AG09319 (cell line): ENCODE measurements at regions not wholly inside any gene's neighbourhood (a gene's known extent, or its start where the extent isn't known, plus 50 kb on each side); places are given as distances from the start of the nearest gene placed in this dataset.
"Not testable (repeated sequence)": the region's sequence is repeated elsewhere in the genome, so short reads cannot be mapped to it uniquely, and the experiment has no call there.

ENCODE experiments used
- DNase-seq: peaks from one replicate; pipeline ENCODE4 v3.0.0-alpha.2; 2010; ENCODE audit warnings: low read depth; ENCODE audit errors: extremely low read depth
- TF ChIP-seq, protein P1 (sequence below): IDR thresholded peaks from 2 replicates; pipeline ENCODE4 v1.5.1; 2011; ENCODE audit warnings: low read depth, mild to moderate bottlenecking, inconsistent platforms, low read length, moderate library complexity

DNA sequence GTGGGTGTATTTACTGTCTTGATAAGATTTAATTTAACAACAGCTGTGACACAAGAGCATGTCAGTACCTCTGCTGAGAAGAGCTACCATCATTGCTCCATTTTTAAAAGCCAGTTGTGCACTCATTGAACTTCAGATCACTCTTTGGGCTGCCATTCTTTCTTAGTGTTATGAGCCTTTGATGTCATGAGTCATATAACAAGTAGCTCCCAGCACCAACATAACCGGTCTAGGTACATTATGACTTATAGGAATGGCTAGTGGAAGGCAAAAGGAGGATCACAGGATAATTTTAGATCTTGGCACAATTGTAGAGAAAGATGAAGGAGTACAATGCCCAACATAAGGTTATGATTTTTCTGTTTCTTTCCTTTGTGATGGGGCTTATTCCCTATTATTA lies 170.8 kb upstream of the FBN2 start:
- TF ChIP-seq, protein P1, sequence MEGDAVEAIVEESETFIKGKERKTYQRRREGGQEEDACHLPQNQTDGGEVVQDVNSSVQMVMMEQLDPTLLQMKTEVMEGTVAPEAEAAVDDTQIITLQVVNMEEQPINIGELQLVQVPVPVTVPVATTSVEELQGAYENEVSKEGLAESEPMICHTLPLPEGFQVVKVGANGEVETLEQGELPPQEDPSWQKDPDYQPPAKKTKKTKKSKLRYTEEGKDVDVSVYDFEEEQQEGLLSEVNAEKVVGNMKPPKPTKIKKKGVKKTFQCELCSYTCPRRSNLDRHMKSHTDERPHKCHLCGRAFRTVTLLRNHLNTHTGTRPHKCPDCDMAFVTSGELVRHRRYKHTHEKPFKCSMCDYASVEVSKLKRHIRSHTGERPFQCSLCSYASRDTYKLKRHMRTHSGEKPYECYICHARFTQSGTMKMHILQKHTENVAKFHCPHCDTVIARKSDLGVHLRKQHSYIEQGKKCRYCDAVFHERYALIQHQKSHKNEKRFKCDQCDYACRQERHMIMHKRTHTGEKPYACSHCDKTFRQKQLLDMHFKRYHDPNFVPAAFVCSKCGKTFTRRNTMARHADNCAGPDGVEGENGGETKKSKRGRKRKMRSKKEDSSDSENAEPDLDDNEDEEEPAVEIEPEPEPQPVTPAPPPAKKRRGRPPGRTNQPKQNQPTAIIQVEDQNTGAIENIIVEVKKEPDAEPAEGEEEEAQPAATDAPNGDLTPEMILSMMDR: no peak
- no peak for DNase-seq

DNA sequence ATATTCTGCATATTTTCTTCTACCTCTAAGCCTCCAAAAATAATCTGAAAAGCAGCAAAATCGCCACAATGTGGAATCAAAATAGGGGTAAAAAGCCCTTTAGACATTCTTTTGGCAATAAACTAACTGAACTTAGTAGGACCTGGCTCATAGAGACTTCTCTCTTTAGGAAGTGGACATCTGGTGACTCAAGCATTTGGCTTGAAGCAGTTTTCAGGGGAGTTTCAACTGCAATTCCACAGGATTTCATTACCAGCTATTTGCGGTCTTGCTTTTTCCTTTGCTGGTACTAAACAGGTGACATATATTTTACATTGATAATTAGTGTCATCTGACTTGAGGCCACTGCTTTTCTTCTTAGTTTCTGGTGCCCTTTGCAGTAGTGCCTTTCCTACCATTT lies 173.2 kb upstream of the FBN2 start:
- DNase-seq: no peak
- TF ChIP-seq, protein P1: no peak

DNA sequence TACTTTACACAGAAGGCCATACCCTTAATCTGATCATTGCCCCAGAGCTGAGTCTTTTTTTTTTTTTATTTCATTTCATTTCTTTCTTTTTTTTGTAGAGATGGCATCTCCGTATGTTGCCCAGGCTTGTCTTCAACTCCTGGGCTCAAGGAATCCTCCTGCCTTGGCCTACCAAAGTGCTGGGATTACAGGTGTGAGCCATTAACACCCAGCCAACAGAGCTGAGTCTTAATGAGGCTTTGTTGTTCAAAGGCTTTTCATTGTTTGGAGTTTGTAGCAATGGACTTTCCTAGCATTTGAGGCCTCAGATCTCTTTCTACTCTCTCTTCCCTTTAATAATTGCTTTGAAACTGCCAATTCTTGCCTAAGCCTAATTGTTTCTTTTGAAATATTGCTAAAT lies 176.5 kb upstream of the FBN2 start:
- TF ChIP-seq, protein P1: no peak
- DNase-seq: no peak

DNA sequence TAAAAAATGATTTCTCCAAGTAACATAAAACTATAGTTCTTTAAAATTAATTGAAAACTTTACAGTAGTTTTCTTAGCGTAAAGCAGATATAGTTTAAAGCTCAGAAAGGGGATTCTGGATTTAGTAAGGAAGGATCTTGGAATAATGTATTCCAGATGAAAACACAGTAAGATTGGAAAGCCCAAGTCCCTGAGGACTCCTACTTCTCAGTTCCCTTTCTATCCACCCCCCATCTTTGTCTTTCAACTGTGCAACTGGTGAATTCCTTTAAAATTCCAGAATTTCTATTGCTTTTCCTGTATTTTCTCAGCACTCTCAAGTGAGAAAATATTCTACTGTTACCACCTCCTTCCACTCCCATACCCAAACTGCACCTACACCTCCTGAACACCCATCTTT lies 184.5 kb upstream of the FBN2 start:
- no peak for DNase-seq

DNA sequence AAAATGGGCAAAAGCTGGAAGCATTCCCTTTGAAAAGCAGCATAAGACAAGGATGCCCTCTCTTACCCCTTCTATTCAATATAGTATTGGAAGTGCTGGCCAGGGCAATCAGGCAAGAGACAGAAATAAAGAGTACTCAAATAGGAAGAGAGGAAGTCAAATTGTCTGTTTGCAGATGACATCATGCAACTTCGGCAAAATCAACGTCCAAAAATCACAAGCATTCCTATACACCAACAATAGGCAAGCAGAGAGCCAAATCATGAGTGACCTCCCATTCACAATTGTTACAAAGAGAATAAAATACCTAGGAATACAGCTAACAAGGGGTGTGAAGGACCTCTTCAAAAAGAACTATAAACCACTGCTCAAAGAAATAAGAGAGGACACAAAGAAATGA lies 192.0 kb upstream of the FBN2 start:
- not testable (repeated sequence) for DNase-seq

More for the DNA sequence above, 184.5 kb upstream of the FBN2 start:
- TF ChIP-seq, protein P1: no peak

DNA sequence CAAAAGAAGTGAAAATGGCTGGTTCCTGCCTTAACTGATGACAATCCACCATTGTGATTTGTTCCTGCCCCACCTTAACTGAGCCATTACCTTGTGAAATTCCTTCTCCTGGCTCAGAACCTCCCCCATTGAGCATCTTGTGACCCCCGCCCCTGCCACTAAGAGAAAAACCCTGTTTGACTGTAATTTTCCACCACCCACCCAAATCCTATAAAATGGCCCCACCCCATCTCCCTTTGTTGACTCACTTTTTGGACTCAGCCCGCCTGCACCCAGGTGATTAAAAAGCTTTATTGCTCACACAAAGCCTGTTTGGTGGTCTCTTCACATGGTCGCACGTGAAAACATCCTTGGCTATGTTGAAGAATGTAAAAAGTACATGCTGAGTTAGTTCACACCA lies 197.6 kb upstream of the FBN2 start:
- DNase-seq: not testable (repeated sequence)

DNA sequence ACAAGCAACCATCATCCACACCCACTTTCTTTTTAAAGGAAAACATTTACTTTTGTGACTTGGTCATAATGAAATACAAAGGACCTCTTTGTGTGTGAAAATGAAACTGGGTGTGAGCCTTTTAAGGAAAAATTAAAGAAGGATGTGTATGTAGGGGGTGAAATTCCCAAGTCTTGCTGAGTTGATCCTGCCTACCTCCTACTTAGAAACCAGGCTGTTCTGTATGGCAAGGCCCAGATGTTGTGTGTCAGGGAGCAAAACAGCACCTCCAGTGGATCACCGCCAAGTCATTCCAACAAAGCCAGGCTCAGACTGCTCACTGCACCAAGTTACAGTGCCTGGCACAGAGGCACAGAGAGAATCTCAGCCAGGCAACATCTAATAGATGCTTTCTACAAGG lies 198.5 kb upstream of the FBN2 start:
- TF ChIP-seq, protein P1: no peak

DNA sequence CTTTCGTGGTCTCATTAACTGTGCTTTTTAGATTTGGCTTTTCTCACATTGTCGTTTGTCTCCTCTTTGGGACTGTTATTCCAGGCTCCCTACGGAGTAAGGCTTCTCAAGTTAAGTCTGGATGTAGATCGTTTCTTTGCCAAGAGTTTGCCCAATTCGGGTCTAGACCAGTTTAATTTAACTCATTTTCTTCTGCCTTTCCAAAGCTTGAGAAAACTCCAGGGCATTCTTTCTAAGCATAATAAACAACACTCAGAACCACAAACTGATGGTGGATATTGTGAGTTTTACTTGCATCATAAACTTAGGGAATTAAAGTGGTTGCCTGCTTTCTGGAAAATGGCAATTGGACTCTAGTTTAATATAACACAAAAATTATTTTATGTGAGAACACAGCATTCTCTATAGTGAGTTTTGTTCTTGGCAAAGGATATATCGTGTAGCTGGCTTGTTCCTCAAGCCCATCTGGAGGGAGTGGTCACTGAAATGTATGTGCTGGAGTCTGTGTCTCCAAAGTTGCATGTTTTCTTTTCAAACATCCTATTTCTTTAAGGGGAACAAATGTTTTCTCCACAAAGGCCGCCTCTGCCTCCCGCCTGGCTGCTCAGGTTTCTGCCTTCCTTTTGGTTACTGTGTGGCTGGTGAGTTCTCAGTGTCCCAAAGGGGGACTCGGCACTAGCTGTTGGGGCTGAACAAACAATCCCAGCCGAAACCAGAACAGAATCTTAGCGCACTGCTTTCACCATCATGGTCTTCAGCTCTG lies 211.3 kb upstream of the FBN2 start:
- TF ChIP-seq, protein P1: no peak
- no peak for DNase-seq

More for the DNA sequence above, 198.5 kb upstream of the FBN2 start:
- no peak for DNase-seq
